Transverse colon (tissue), 4 donors: ENCODE measurements at regions not wholly inside any gene's neighbourhood (a gene's known extent, or its start where the extent isn't known, plus 50 kb on each side); places are given as distances from the start of the nearest gene placed in this dataset.

Experiments used
- DNase-seq: peaks from one replicate; pipeline ENCODE4 v3.0.0-alpha.2; 2019
- H3K27ac ChIP-seq, 4 donors: fragments of 200-600 bp; sonication (generic); 2 replicates each; pipeline ENCODE4 v1.5.1; 2016 to 2018; ENCODE audit warnings: inconsistent platforms in 4 of 4
- H3K27me3 ChIP-seq: fragments of 200-600 bp; sonication (generic); 2 replicates; pipeline ENCODE4 v1.5.1; 2017; ENCODE audit warnings: inconsistent platforms
- H3K36me3 ChIP-seq, 4 donors: fragments of 200-600 bp; sonication (generic); 2 replicates each; pipeline ENCODE4 v1.5.1; 2017 to 2019; ENCODE audit warnings: inconsistent platforms in 4 of 4
- H3K4me1 ChIP-seq, 4 donors: fragments of 200-600 bp; sonication (generic); 2 replicates each; pipeline ENCODE4 v1.5.1; 2017 to 2020; ENCODE audit warnings: inconsistent platforms in 4 of 4
- H3K4me3 ChIP-seq, 4 donors: fragments of 200-600 bp; sonication (generic); 1 replicate in 1 of 4; 2 replicates in 3 of 4; pipeline versions ENCODE4 v1.5.1 to v1.6.1; 2017 to 2019; ENCODE audit warnings: inconsistent platforms in 4 of 4
- H3K9me3 ChIP-seq, 2 donors: fragments of 200-600 bp; sonication (generic); 2 replicates each; pipeline ENCODE4 v1.5.1; 2017 to 2019; ENCODE audit warnings: inconsistent platforms in 2 of 2
- EP300 ChIP-seq: sonication (generic); formaldehyde crosslinking; IDR thresholded peaks from one replicate; pipeline ENCODE4 v1.6.1; 2017; ENCODE audit warnings: antibody characterized with exemption, low read depth
- POLR2A ChIP-seq: fragments of 450-650 bp; IDR thresholded peaks from one replicate; pipeline ENCODE4 v1.6.1; 2016; ENCODE audit warnings: antibody characterized with exemption, mild to moderate bottlenecking, moderate library complexity
- POLR2AphosphoS5 ChIP-seq, 3 donors: sonication (generic); formaldehyde crosslinking; IDR thresholded peaks; one replicate each; pipeline ENCODE4 v1.6.1; 2016; ENCODE audit warnings: antibody characterized with exemption in 3 of 3
- WGBS, 2 donors: methylation state at CpG; one replicate each; pipeline ENCODE4 v1.1.5; 2018; ENCODE audit warnings: low coverage in 1 of 2; 5-methylcytosine and 5-hydroxymethylcytosine counted together
- in situ Hi-C, 4 donors: fragments of 200-750 bp; cut with MboI; loops; one replicate each; pipeline versions ENCODE4 v1.15.0 to v1.15.1; 2017; ENCODE audit warnings: low sequenced_read_pairs in 3 of 4, low pct_ligation_motif_present in 1 of 4, low pct_unique_long_range_greater_than_20kb in 1 of 4
- intact Hi-C: fragments of 100-400 bp; cut with DNase I; formaldehyde crosslinking; loops from one replicate; pipeline ENCODE4 v1.15.1; 2023; ENCODE audit warnings: low total_unique reads
- TF ChIP-seq, protein P1 (sequence below), 5 experiments: fragments of 200-600 bp in 3 of 5; fragments of 450-650 bp in 2 of 5; sonication (generic) in 3 of 5; IDR thresholded peaks; 1 replicate in 2 of 5; 2 replicates in 3 of 5; pipeline ENCODE4 v1.5.1; 2016 to 2017; ENCODE audit warnings: antibody characterized with exemption in 5 of 5, inconsistent platforms in 3 of 5, mild to moderate bottlenecking in 2 of 5, moderate library complexity in 1 of 5

DNA sequence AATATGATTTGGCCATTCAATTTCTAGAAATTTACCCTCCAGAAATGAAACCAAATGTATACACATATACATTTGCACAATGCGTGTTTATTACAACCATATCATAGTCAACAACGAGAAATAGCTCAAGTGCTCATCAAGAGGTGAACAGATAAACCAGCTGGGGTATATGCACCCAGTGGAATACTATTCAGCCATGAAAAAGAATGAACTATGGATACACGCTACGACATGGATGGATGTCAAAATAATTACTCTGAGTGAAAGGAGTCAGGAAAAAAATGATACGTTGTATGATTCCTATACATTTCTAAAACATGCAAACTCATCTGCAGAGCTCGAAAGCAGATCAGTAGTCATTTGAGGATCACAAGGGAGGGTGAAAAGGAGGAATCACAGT lies 441.5 kb upstream of the ADAMTS16 start:
- intact Hi-C loops (no loop called here), in situ Hi-C loops (no loop called here)
- Histone ChIP-seq H3K9me3 (no peaks in the 10 kb centered on the region), H3K27ac (no peak overlapping the region), H3K4me3 (no peak overlapping the region), H3K4me1 (no peaks in the 10 kb centered on the region), H3K27me3 (no peaks in the 10 kb centered on the region), H3K36me3 (no peaks in the 10 kb centered on the region)
- TF ChIP-seq EP300 (no peak), POLR2A (no peak), POLR2AphosphoS5 (IDR thresholded peaks at IDR 0.05) (no peak)
- TF ChIP-seq, protein P1, sequence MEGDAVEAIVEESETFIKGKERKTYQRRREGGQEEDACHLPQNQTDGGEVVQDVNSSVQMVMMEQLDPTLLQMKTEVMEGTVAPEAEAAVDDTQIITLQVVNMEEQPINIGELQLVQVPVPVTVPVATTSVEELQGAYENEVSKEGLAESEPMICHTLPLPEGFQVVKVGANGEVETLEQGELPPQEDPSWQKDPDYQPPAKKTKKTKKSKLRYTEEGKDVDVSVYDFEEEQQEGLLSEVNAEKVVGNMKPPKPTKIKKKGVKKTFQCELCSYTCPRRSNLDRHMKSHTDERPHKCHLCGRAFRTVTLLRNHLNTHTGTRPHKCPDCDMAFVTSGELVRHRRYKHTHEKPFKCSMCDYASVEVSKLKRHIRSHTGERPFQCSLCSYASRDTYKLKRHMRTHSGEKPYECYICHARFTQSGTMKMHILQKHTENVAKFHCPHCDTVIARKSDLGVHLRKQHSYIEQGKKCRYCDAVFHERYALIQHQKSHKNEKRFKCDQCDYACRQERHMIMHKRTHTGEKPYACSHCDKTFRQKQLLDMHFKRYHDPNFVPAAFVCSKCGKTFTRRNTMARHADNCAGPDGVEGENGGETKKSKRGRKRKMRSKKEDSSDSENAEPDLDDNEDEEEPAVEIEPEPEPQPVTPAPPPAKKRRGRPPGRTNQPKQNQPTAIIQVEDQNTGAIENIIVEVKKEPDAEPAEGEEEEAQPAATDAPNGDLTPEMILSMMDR (IDR thresholded peaks at IDR 0.05) = no peak
- DNase-seq = no peak
- WGBS, 2 donors = 84 to 87% methylated on average over 6 of the region's 6 CpGs

- in situ Hi-C loops (no loop called here), intact Hi-C loops (no loop called here)
- WGBS, 2 donors = 62 to 76% methylated on average over 4 to 6 of the region's 6 CpGs
- H3K36me3 ChIP-seq = no peaks in the 10 kb centered on the region
- no peak for TF ChIP-seq POLR2AphosphoS5 (IDR thresholded peaks at IDR 0.05)
- TF ChIP-seq, protein P1 (IDR thresholded peaks at IDR 0.05) = no peak
- TF ChIP-seq POLR2A = no peak
- no peak for TF ChIP-seq EP300
- no peaks in the 10 kb centered on the region for H3K27me3 ChIP-seq
- no peak overlapping the region for H3K27ac ChIP-seq
- no peaks in the 10 kb centered on the region for H3K4me1 ChIP-seq
- DNase-seq = no peak
- H3K9me3 ChIP-seq = no peaks in the 10 kb centered on the region
- H3K4me3 ChIP-seq = no peak overlapping the region
Measured at GRCh38 chr5:4699592-4699991, 440.5 kb upstream of the ADAMTS16 start.

DNA sequence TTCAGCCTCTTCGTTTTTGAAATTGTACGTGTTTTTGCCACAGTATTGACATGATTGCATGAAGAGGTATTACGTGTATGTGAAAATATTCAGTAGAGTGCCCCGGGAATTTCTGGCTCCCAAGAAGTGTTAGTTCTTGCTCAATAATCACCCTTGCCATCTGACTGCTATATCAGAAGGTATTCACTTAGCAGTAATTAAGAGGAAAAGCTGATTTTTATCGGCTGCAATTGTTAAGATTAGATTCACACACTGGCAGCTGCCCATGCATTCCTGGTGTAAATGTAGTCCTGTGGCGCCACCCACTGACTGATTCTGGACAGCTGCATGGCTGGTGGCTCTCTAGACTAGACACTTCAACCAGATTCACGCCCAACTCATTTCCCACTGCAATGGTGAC lies 440.1 kb upstream of the ADAMTS16 start:
- Histone ChIP-seq H3K27me3 (no peaks in the 10 kb centered on the region), H3K27ac (no peak overlapping the region), H3K9me3 (no peaks in the 10 kb centered on the region), H3K36me3 (no peaks in the 10 kb centered on the region), H3K4me1 (no peaks in the 10 kb centered on the region), H3K4me3 (no peak overlapping the region)
- no peak for DNase-seq
- TF ChIP-seq POLR2AphosphoS5 (IDR thresholded peaks at IDR 0.05) = no peak
- TF ChIP-seq, protein P1 (IDR thresholded peaks at IDR 0.05) = no peak
- no peak for TF ChIP-seq EP300
- TF ChIP-seq POLR2A = no peak
- in situ Hi-C loops = no loop called here
- 33 to 47% methylated on average over 3 to 7 of the region's 7 CpGs for WGBS, 2 donors
- intact Hi-C loops = no loop called here

DNA sequence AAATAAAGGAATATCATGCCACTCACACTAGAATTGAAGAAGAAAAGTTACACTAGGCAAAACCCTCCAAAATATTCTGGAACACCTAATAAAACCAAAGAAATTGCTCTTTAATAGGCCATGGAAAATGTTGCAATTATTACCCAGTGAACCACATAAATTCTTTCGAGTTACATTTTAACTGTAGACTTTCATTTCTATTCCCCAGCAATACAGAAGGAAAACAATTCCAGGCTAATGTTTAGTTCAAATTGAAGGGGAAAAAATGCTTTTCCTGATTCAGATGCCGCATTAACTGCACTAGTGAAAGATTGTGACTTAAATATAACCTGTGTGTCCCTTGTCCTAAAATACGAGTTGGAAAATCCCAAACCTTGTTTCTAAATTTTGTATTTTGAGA lies 439.3 kb upstream of the ADAMTS16 start:
- H3K4me3 ChIP-seq = no peak overlapping the region

GRCh38 chr5:4703931-4704458 lies 436.1 kb upstream of the ADAMTS16 start:
- Histone ChIP-seq H3K9me3 (no peaks in the 10 kb centered on the region), H3K27me3 (no peaks in the 10 kb centered on the region), H3K36me3 (no peaks in the 10 kb centered on the region), H3K4me1 (no peaks in the 10 kb centered on the region), H3K4me3 (no peak overlapping the region), H3K27ac (no peak overlapping the region)
- intact Hi-C loops (no loop called here), in situ Hi-C loops (no loop called here)
- 60 to 71% methylated on average over 4 of the region's 4 CpGs for WGBS, 2 donors
- DNase-seq = no peak
- TF ChIP-seq POLR2AphosphoS5 (IDR thresholded peaks at IDR 0.05) = no peak

More for the DNA sequence above, 439.3 kb upstream of the ADAMTS16 start:
- TF ChIP-seq POLR2AphosphoS5 (IDR thresholded peaks at IDR 0.05) = no peak
- intact Hi-C loops = no loop called here
- H3K27ac ChIP-seq = no peak overlapping the region
- no peaks in the 10 kb centered on the region for H3K36me3 ChIP-seq
- no peak for DNase-seq
- H3K27me3 ChIP-seq = no peaks in the 10 kb centered on the region
- no peaks in the 10 kb centered on the region for H3K9me3 ChIP-seq
- 34 to 52% methylated on average over 3 of the region's 3 CpGs for WGBS, 2 donors
- H3K4me1 ChIP-seq = no peaks in the 10 kb centered on the region
- in situ Hi-C loops = no loop called here
